HCEC 1CT (cell line): ENCODE measurements at regions not wholly inside any gene's neighbourhood (a gene's known extent, or its start where the extent isn't known, plus 50 kb on each side); places are given as distances from the start of the nearest gene placed in this dataset.
"Not testable (repeated sequence)": the region's sequence is repeated elsewhere in the genome, so short reads cannot be mapped to it uniquely, and the experiment has no call there.

Source experiments
- DNase-seq: peaks from one replicate; pipeline ENCODE4 v3.0.0-alpha.2; 2017

- DNase-seq = no peak
These were observed 135.5 kb downstream of the CEMIP2 start for GRCh38 chr9:71632776-71633175.

GRCh38 chr9:71630377-71630995, 137.8 kb downstream of the CEMIP2 start:
- DNase-seq = no peak

- no peak for DNase-seq
These were observed 138.6 kb downstream of the CEMIP2 start for GRCh38 chr9:71629578-71630215.

- DNase-seq = peak; percentile 17
These were observed 140.1 kb downstream of the CEMIP2 start for GRCh38 chr9:71628247-71628646.

GRCh38 chr9:71627537-71627936, 140.8 kb downstream of the CEMIP2 start:
- no peak for DNase-seq

GRCh38 chr9:71626395-71626794, 141.9 kb downstream of the CEMIP2 start:
- DNase-seq = no peak

GRCh38 chr9:71624728-71625127, 143.6 kb downstream of the CEMIP2 start:
- no peak for DNase-seq

- no peak for DNase-seq
These were observed 147.6 kb downstream of the CEMIP2 start for GRCh38 chr9:71620746-71621145.

GRCh38 chr9:71620331-71620730, 148.0 kb downstream of the CEMIP2 start:
- DNase-seq = no peak

GRCh38 chr9:71619926-71620325, 148.4 kb downstream of the CEMIP2 start:
- DNase-seq = no peak

- DNase-seq = no peak
These were observed 153.8 kb downstream of the CEMIP2 start for GRCh38 chr9:71614409-71615010.

GRCh38 chr9:71612889-71613288, 155.4 kb downstream of the CEMIP2 start:
- DNase-seq = no peak

GRCh38 chr9:71609448-71609830, 158.9 kb downstream of the CEMIP2 start:
- no peak for DNase-seq

GRCh38 chr9:71608825-71609447, 159.4 kb downstream of the CEMIP2 start:
- no peak for DNase-seq

GRCh38 chr9:71608021-71608420, 160.3 kb downstream of the CEMIP2 start:
- no peak for DNase-seq

- DNase-seq = no peak
These were observed 160.8 kb downstream of the CEMIP2 start for GRCh38 chr9:71607461-71607881.

GRCh38 chr9:71604197-71605063, 163.9 kb downstream of the CEMIP2 start:
- peak; percentile 75 for DNase-seq

GRCh38 chr9:71602652-71603051, 165.7 kb downstream of the CEMIP2 start:
- DNase-seq = no peak

- DNase-seq = not testable (repeated sequence)
These were observed 172.6 kb downstream of the CEMIP2 start for GRCh38 chr9:71595762-71596161.

GRCh38 chr9:71594541-71594940, 173.8 kb downstream of the CEMIP2 start:
- no peak for DNase-seq

- peak; percentile 22 for DNase-seq
These were observed 175.9 kb downstream of the CEMIP2 start for GRCh38 chr9:71592400-71592799.

- no peak for DNase-seq
These were observed 178.0 kb downstream of the CEMIP2 start for GRCh38 chr9:71590362-71590761.

GRCh38 chr9:71589612-71590011, 178.7 kb downstream of the CEMIP2 start:
- DNase-seq = no peak
